ENCODE measurements at regions not wholly inside any gene's neighbourhood (a gene's known extent, or its start where the extent isn't known, plus 50 kb on each side); places are given as distances from the start of the nearest gene placed in this dataset.

DNA sequence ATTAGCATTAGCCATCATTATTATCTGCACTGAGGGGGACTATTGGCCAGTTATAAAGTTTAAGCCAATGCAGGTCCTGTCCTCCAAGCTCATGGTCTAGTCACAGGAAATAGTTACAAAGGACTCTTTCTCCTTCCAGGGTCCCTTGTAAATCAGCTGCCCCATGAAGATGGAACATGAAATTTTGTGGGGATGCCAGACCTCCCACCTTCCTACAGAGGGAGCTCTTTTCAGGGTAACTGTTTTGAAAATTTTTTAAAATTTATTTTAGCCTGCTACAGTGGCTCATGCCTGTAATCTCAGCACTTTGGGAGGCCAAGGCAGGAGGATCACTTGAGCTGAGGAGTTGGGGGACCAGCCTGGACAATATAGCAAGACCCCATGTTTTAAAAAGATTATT is 124.4 kb upstream of the SLC34A2 start:
- POLR2A ChIA-PET: interaction anchor here (0.6 kb wide), 1 partner anchor 16 kb away, joined by 4 read pairs; no protein-coding TSS in a partner anchor
- CTCF ChIA-PET: interaction anchor here (0.7 to 1.1 kb wide), 4 partner anchors 10 to 41 kb away, joined by 3 read pairs; no protein-coding TSS in a partner anchor
- TF ChIP-seq HDGF (IDR thresholded peaks at IDR 0.05; ENCODE audit: borderline replicate concordance): no peak
- TF ChIP-seq SP1 (IDR thresholded peaks at IDR 0.05): no peak
- TF ChIP-seq ARNT (IDR thresholded peaks at IDR 0.05): no peak
- no peak for TF ChIP-seq LEF1 (IDR thresholded peaks at IDR 0.05; ENCODE audit: borderline replicate concordance)
- TF ChIP-seq FOXK2 (IDR thresholded peaks at IDR 0.05): no peak
- no peak for TF ChIP-seq NFRKB (IDR thresholded peaks at IDR 0.05)
- TF ChIP-seq PKNOX1 (IDR thresholded peaks at IDR 0.05): no peak
- TF ChIP-seq SUZ12 (IDR thresholded peaks at IDR 0.05): no peak
- TF ChIP-seq TARDBP (IDR thresholded peaks at IDR 0.05): no peak
- TF ChIP-seq ZNF384 (IDR thresholded peaks at IDR 0.05): no peak
- no peak for TF ChIP-seq BHLHE40 (IDR thresholded peaks at IDR 0.05; ENCODE audit: borderline replicate concordance)
- TF ChIP-seq FOXM1 (IDR thresholded peaks at IDR 0.05; ENCODE audit: borderline replicate concordance): no peak
- no peak for TF ChIP-seq CTBP1 (IDR thresholded peaks at IDR 0.05; ENCODE audit: borderline replicate concordance)
- TF ChIP-seq L3MBTL2 (conservative IDR thresholded peaks at IDR 0.05): no peak
- no peak for TF ChIP-seq FOXA1 (IDR thresholded peaks at IDR 0.05)
- no peak for TF ChIP-seq ELF4 (IDR thresholded peaks at IDR 0.05)
- DNase-seq (ENCODE audit: extremely low spot score): no peak

DNA sequence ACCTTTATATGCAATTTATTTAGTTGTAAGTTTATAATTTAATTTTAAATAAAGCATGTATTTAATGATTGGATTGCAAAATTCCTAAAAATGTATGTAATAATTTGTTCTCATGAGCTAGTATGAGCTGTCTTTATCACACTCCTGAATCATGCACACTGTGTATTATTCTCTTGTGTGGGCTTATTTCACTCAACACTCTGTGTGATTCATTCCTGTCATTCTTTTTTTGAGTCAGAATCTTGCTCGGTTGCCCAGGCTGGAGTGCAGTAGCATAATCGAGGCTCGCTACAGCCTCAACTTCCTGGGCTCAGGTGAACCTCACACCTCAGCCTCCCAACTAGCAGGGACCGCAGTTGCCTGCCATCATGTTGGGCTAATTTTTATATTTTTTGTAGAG is 123.1 kb upstream of the SLC34A2 start:
- ChIA-PET CTCF (no interaction called here), POLR2A (no interaction called here)
- TF ChIP-seq PKNOX1 (IDR thresholded peaks at IDR 0.05) (no peak), NFRKB (IDR thresholded peaks at IDR 0.05) (no peak), FOXK2 (IDR thresholded peaks at IDR 0.05) (no peak), L3MBTL2 (conservative IDR thresholded peaks at IDR 0.05) (no peak), FOXA1 (IDR thresholded peaks at IDR 0.05) (no peak), TARDBP (IDR thresholded peaks at IDR 0.05) (no peak), SP1 (IDR thresholded peaks at IDR 0.05) (no peak), FOXM1 (IDR thresholded peaks at IDR 0.05; ENCODE audit: borderline replicate concordance) (no peak), CTBP1 (IDR thresholded peaks at IDR 0.05; ENCODE audit: borderline replicate concordance) (no peak)
- no peak for DNase-seq (ENCODE audit: extremely low spot score)

DNA sequence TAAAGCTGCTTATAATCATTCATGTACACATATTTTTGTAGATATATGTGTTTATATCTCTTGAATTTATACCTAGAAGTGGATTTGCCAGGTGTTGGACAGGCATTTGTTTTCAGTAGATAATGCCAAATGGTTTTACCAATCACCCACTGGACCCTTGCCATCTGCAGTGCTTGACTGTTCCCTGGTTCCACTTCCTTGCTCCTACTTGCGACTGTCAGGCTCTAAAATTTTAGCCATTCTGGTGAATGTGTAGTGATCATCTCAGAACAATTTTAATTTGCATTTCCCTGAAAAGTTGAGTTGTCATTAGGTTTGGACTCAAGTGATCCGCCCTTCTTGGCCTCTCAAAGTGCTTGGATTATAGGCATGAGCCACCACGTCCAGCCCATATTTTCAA is 122.4 kb upstream of the SLC34A2 start:
- no peak for TF ChIP-seq TARDBP (IDR thresholded peaks at IDR 0.05)
- TF ChIP-seq PKNOX1 (IDR thresholded peaks at IDR 0.05): no peak
- no peak for TF ChIP-seq FOXA1 (IDR thresholded peaks at IDR 0.05)
- no peak for TF ChIP-seq SUZ12 (IDR thresholded peaks at IDR 0.05)
- TF ChIP-seq ZNF384 (IDR thresholded peaks at IDR 0.05): no peak
- no peak for TF ChIP-seq SP1 (IDR thresholded peaks at IDR 0.05)
- no peak for TF ChIP-seq ARNT (IDR thresholded peaks at IDR 0.05)
- no peak for TF ChIP-seq NFRKB (IDR thresholded peaks at IDR 0.05)
- no peak for TF ChIP-seq LEF1 (IDR thresholded peaks at IDR 0.05; ENCODE audit: borderline replicate concordance)
- no peak for TF ChIP-seq HDGF (IDR thresholded peaks at IDR 0.05; ENCODE audit: borderline replicate concordance)
- TF ChIP-seq ELF4 (IDR thresholded peaks at IDR 0.05): no peak
- no peak for TF ChIP-seq FOXK2 (IDR thresholded peaks at IDR 0.05)
- no peak for TF ChIP-seq CTBP1 (IDR thresholded peaks at IDR 0.05; ENCODE audit: borderline replicate concordance)
- CTCF ChIA-PET: no interaction called here
- DNase-seq (ENCODE audit: extremely low spot score): no peak
- POLR2A ChIA-PET: no interaction called here

DNA sequence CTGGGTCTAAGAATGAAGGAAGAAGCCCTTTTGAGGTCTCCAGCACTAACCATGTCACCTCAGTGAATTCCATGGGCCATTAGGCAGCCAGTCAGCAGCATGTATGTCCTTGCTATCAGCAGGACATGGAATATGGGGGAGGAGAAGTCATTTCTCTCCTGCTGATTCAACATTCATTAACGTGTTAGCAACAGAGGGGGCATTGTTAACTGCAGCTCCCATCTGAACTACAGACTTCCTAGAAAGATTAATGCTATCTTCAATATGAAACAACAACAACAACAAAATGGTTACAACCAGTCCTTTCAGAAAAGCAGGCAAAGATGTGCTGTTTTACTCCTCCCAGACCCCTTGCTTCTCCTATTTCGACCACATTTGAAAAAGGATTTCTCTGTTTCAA is 120.4 kb upstream of the SLC34A2 start:
- DNase-seq (ENCODE audit: extremely low spot score): no peak
- ChIA-PET CTCF (no interaction called here), POLR2A (no interaction called here)
- no peak for TF ChIP-seq CTBP1 (IDR thresholded peaks at IDR 0.05; ENCODE audit: borderline replicate concordance)
- no peak for TF ChIP-seq SP1 (IDR thresholded peaks at IDR 0.05)
- no peak for TF ChIP-seq FOXM1 (IDR thresholded peaks at IDR 0.05; ENCODE audit: borderline replicate concordance)
- TF ChIP-seq TARDBP (IDR thresholded peaks at IDR 0.05): no peak
- TF ChIP-seq ZNF384 (IDR thresholded peaks at IDR 0.05): no peak
- no peak for TF ChIP-seq HDGF (IDR thresholded peaks at IDR 0.05; ENCODE audit: borderline replicate concordance)
- TF ChIP-seq L3MBTL2 (conservative IDR thresholded peaks at IDR 0.05): no peak
- no peak for TF ChIP-seq BHLHE40 (IDR thresholded peaks at IDR 0.05; ENCODE audit: borderline replicate concordance)
- TF ChIP-seq FOXA1 (IDR thresholded peaks at IDR 0.05): no peak
- TF ChIP-seq ARNT (IDR thresholded peaks at IDR 0.05): no peak
- TF ChIP-seq NFRKB (IDR thresholded peaks at IDR 0.05): no peak
- TF ChIP-seq SUZ12 (IDR thresholded peaks at IDR 0.05): no peak
- no peak for TF ChIP-seq FOXK2 (IDR thresholded peaks at IDR 0.05)
- no peak for TF ChIP-seq PKNOX1 (IDR thresholded peaks at IDR 0.05)
- no peak for TF ChIP-seq LEF1 (IDR thresholded peaks at IDR 0.05; ENCODE audit: borderline replicate concordance)
- TF ChIP-seq ELF4 (IDR thresholded peaks at IDR 0.05): no peak

DNA sequence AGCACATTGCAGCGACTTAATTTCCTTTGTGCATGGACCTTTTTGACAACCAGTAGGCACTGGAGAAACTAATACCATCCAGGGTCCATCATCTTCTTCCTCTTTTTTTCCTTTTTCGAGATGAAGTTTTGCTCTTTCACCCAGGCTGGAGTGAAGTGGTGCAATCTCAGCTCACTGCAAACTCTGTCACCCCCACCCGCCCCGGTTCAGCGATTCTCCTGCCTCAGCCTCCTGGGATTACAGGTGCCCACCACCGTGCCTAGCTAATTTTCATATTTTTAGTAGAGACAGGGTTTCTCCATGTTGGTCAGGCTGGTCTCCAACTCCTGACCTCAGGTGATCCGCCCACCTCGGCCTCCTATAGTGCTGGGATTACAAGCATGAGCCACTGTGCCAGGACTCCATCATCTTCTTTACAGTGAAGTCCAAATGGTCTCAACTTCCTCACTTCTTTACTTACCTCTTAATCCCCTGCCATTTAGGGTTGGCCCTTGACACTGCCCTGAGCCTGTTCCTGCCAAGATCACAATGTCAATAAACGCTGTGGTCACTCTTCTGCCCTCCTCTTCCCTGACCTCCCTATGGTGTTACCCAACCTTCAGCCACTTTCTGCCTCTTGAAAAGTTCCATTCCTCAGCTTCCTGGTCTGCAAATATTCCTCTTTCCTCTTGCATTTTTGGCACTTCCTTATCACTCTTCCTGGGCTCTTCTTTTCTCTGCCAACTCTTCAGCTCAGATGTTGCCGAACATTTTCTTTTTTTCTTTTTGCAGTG is 119.8 kb upstream of the SLC34A2 start:
- CTCF ChIA-PET: no interaction called here
- POLR2A ChIA-PET: interaction anchor here (0.6 kb wide), 1 partner anchor 27 kb away, joined by 3 read pairs; no protein-coding TSS in a partner anchor

More for the DNA sequence above, 119.8 kb upstream of the SLC34A2 start:
- no peak for DNase-seq (ENCODE audit: extremely low spot score)
- TF ChIP-seq FOXM1 (IDR thresholded peaks at IDR 0.05; ENCODE audit: borderline replicate concordance): no peak
- no peak for TF ChIP-seq ARNT (IDR thresholded peaks at IDR 0.05)
- no peak for TF ChIP-seq BHLHE40 (IDR thresholded peaks at IDR 0.05; ENCODE audit: borderline replicate concordance)
- TF ChIP-seq FOXA1 (IDR thresholded peaks at IDR 0.05): no peak
- TF ChIP-seq SP1 (IDR thresholded peaks at IDR 0.05): no peak
- no peak for TF ChIP-seq ZNF384 (IDR thresholded peaks at IDR 0.05)
- no peak for TF ChIP-seq HDGF (IDR thresholded peaks at IDR 0.05; ENCODE audit: borderline replicate concordance)
- TF ChIP-seq CTBP1 (IDR thresholded peaks at IDR 0.05; ENCODE audit: borderline replicate concordance): no peak
- no peak for TF ChIP-seq SUZ12 (IDR thresholded peaks at IDR 0.05)
- TF ChIP-seq LEF1 (IDR thresholded peaks at IDR 0.05; ENCODE audit: borderline replicate concordance): no peak
- no peak for TF ChIP-seq ELF4 (IDR thresholded peaks at IDR 0.05)
